ENCODE measurements at regions not wholly inside any gene's neighbourhood (a gene's known extent, or its start where the extent isn't known, plus 50 kb on each side); places are given as distances from the start of the nearest gene placed in this dataset.

- ChIA-PET CTCF (ENCODE audit: low intra/inter-chr PET ratio) (interaction anchor here (0.6 kb wide), 1 partner anchor 129 kb away, joined by 3 read pairs; no protein-coding TSS in a partner anchor), POLR2A (interaction anchor here (1.1 to 1.7 kb wide), 2 partner anchors 15 kb away, joined by 4 read pairs; no protein-coding TSS in a partner anchor)
- Histone ChIP-seq H3K27ac (ENCODE audit: extremely low read depth, low read depth, low read length) (no peak overlapping the region), H3K36me3 (ENCODE audit: control insufficient read depth, insufficient read depth, low read length) (no peaks in the 10 kb centered on the region), H3K4me2 (ENCODE audit: insufficient read depth, low read length) (no peak overlapping the region), H4K20me1 (replicated peaks; ENCODE audit: control insufficient read depth, insufficient read depth, low read length) (no peaks in the 10 kb centered on the region), H3K9ac (ENCODE audit: insufficient read depth in 1 of 2, low read depth in 2 of 2, low read length in 2 of 2) (no peak overlapping the region), H3K4me3 (no peak overlapping the region), H3K27me3 (ENCODE audit: control insufficient read depth in 2 of 2, insufficient read depth in 2 of 2, low read length in 2 of 2) (no peaks in the 10 kb centered on the region), H3K9me1 (ENCODE audit: control insufficient read depth, insufficient read depth, low read length) (no peaks in the 10 kb centered on the region), H3K4me1 (replicated peaks in 1 of 2; ENCODE audit: control insufficient read depth in 2 of 2, insufficient read depth in 2 of 2, low read length in 2 of 2) (peaks cover 0 to 9% of the 10 kb centered on the region in 2 experiments; a peak in 3 of 5 replicates), H2AFZ (ENCODE audit: low read depth, low read length) (no peak overlapping the region), H3K9me3 (replicated peaks; ENCODE audit: control insufficient read depth, insufficient read depth, low read depth, low read length) (no peaks in the 10 kb centered on the region), H3K79me2 (ENCODE audit: control insufficient read depth, insufficient read depth, low read length) (no peaks in the 10 kb centered on the region)
- ATAC-seq (no peak), DNase-seq (ENCODE audit: extremely low read depth in 1 of 4, low spot score in 3 of 4) (no peak), FAIRE-seq (no peak)
- WGBS (ENCODE audit: insufficient coverage, low coverage, missing lambda C conversion rate) = 11% methylated on average over 3 of the region's 3 CpGs
- peak; percentile 25 for TF ChIP-seq PRDM10 (IDR thresholded peaks at IDR 0.05; ENCODE audit: partially characterized antibody)
- no peak for TF ChIP-seq TBL1XR1 (IDR thresholded peaks at IDR 0.05; ENCODE audit: low read length in 2 of 2)
- peak; percentile 44; the same call in 1 of the 2 replicates for TF ChIP-seq JUN (IDR thresholded peaks at IDR 0.05; ENCODE audit: borderline replicate concordance, low read depth, low read length)
- TF ChIP-seq JUN (CRISPR knock-in tag; IDR thresholded peaks at IDR 0.05; ENCODE audit: borderline replicate concordance) = no peak
- no peak for TF ChIP-seq ZFPM2 (CRISPR knock-in tag; IDR thresholded peaks at IDR 0.05)
- TF ChIP-seq FOSL1 (tag; conservative IDR thresholded peaks at IDR 0.05) = peak; percentile 53; the same call in 1 of the 2 replicates
- TF ChIP-seq ATF3 (IDR thresholded peaks at IDR 0.05) = peak; percentile 43
- no peak for TF ChIP-seq ATF3 (CRISPR knock-in tag; conservative IDR thresholded peaks at IDR 0.05)
- peak; percentile 18 for TF ChIP-seq ZFP36 (IDR thresholded peaks at IDR 0.05; ENCODE audit: low read depth, low read length, partially characterized antibody)
- TF ChIP-seq CBFA2T3 (IDR thresholded peaks at IDR 0.05) = no peak
- intact Hi-C loops (cut with micrococcal nuclease) = no loop called here
- in situ Hi-C loops (cut with MboI) = no loop called here
- BruUV-seq (replicated peaks) = no TSS peak
Observed at GRCh38 chr12:75660805-75661404, 149.5 kb upstream of the KRR1 start.
